Kidney (tissue), 13 donors: ENCODE measurements at regions not wholly inside any gene's neighbourhood (a gene's known extent, or its start where the extent isn't known, plus 50 kb on each side); places are given as distances from the start of the nearest gene placed in this dataset.

Source experiments
- DNase-seq, 5 donors: peaks; one replicate each; pipeline ENCODE4 v3.0.0-alpha.2; 2013 to 2020
- FAIRE-seq: peaks from 2 replicates; lab custom pipeline; 2012; peaks lifted over from hg19 to GRCh38; lab: Jason Lieb, UNC
- H3K27ac ChIP-seq, 2 donors: one replicate each; pipeline ENCODE4 v1.7.0; 2013; ENCODE audit warnings: low read depth in 2 of 2, low read length in 2 of 2, inconsistent platforms in 1 of 2
- H3K27me3 ChIP-seq: one replicate; pipeline ENCODE4 v1.7.1; 2013; ENCODE audit warnings: low read length, inconsistent platforms; ENCODE audit not compliant: control insufficient read depth, insufficient read depth
- H3K36me3 ChIP-seq, 3 donors: one replicate each; pipeline versions ENCODE4 v1.7.0 to v1.7.1; 2013; ENCODE audit warnings: low read length in 3 of 3, control low read depth in 1 of 3, inconsistent platforms in 1 of 3; ENCODE audit not compliant: insufficient read depth in 3 of 3, control insufficient read depth in 2 of 3
- H3K4me1 ChIP-seq, 3 donors: one replicate each; pipeline versions ENCODE4 v1.7.0 to v1.7.1; 2013; ENCODE audit warnings: low read length in 3 of 3, inconsistent platforms in 1 of 3, low read depth in 1 of 3; ENCODE audit not compliant: control insufficient read depth in 2 of 3, insufficient read depth in 2 of 3
- H3K4me3 ChIP-seq, 3 donors: one replicate each; pipeline versions ENCODE4 v1.7.0 to v1.8.1; 2013; ENCODE audit warnings: low read length in 3 of 3, control low read depth in 1 of 3, inconsistent platforms in 1 of 3
- H3K9ac ChIP-seq, 3 donors: one replicate each; pipeline versions ENCODE4 v1.7.0 to v1.7.1; 2013; ENCODE audit warnings: low read length in 3 of 3, control low read depth in 1 of 3, inconsistent platforms in 1 of 3
- H3K9me3 ChIP-seq, 3 donors: one replicate each; pipeline versions ENCODE4 v1.7.0 to v1.7.1; 2013; ENCODE audit warnings: low read length in 3 of 3, control low read depth in 1 of 3, inconsistent platforms in 1 of 3; ENCODE audit not compliant: control insufficient read depth in 2 of 3, insufficient read depth in 1 of 3
- intact Hi-C: fragments of 100-400 bp; cut with DNase I; formaldehyde crosslinking; loops from one replicate; pipeline ENCODE4 v1.11.1; 2022
- TF ChIP-seq, protein P1 (sequence below): IDR thresholded peaks from 3 replicates; pipeline ENCODE4 v1.5.1; 2012; ENCODE audit warnings: mild to moderate bottlenecking, moderate library complexity, borderline replicate concordance; ENCODE audit not compliant: insufficient read depth; ENCODE audit errors: extremely low read depth
- donor health status: control.
- donor health status: control.
- donor health status: control.
- donor health status: control.
- donor health status: control.
- donor health status: DM: yes; HTN: yes; CAD: no.
- donor health status: Normal renal cell carcinoma (clear cell type).

GRCh38 chr5:98455665-98456064 lies 317.8 kb upstream of the RGMB start:
- Histone ChIP-seq H3K27ac (no peak overlapping the region), H3K9me3 (no peaks in the 10 kb centered on the region), H3K9ac (no peak overlapping the region), H3K27me3 (no peaks in the 10 kb centered on the region), H3K36me3 (no peaks in the 10 kb centered on the region), H3K4me3 (no peak overlapping the region), H3K4me1 (no peaks in the 10 kb centered on the region)
- no peak for FAIRE-seq
- TF ChIP-seq, protein P1, sequence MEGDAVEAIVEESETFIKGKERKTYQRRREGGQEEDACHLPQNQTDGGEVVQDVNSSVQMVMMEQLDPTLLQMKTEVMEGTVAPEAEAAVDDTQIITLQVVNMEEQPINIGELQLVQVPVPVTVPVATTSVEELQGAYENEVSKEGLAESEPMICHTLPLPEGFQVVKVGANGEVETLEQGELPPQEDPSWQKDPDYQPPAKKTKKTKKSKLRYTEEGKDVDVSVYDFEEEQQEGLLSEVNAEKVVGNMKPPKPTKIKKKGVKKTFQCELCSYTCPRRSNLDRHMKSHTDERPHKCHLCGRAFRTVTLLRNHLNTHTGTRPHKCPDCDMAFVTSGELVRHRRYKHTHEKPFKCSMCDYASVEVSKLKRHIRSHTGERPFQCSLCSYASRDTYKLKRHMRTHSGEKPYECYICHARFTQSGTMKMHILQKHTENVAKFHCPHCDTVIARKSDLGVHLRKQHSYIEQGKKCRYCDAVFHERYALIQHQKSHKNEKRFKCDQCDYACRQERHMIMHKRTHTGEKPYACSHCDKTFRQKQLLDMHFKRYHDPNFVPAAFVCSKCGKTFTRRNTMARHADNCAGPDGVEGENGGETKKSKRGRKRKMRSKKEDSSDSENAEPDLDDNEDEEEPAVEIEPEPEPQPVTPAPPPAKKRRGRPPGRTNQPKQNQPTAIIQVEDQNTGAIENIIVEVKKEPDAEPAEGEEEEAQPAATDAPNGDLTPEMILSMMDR: no peak
- DNase-seq: no peak
- intact Hi-C loops: no loop called here

- TF ChIP-seq, protein P1: no peak
- DNase-seq: no peak
- no peak overlapping the region for H3K27ac ChIP-seq
- H3K9ac ChIP-seq: no peak overlapping the region
- FAIRE-seq: no peak
- H3K4me1 ChIP-seq: no peaks in the 10 kb centered on the region
- H3K4me3 ChIP-seq: no peak overlapping the region
- H3K9me3 ChIP-seq: no peaks in the 10 kb centered on the region
- intact Hi-C loops: no loop called here
- H3K27me3 ChIP-seq: no peaks in the 10 kb centered on the region
- no peaks in the 10 kb centered on the region for H3K36me3 ChIP-seq
Measured at GRCh38 chr5:98458004-98458403, 315.5 kb upstream of the RGMB start.

GRCh38 chr5:98458726-98459125 lies 314.7 kb upstream of the RGMB start:
- H3K27ac ChIP-seq: no peak overlapping the region
- no peak overlapping the region for H3K9ac ChIP-seq
- H3K4me1 ChIP-seq: no peaks in the 10 kb centered on the region
- intact Hi-C loops: no loop called here
- no peaks in the 10 kb centered on the region for H3K9me3 ChIP-seq
- H3K36me3 ChIP-seq: no peaks in the 10 kb centered on the region
- DNase-seq: no peak
- TF ChIP-seq, protein P1: no peak
- no peak for FAIRE-seq
- H3K4me3 ChIP-seq: no peak overlapping the region
- no peaks in the 10 kb centered on the region for H3K27me3 ChIP-seq

GRCh38 chr5:98460536-98460935 lies 312.9 kb upstream of the RGMB start:
- H3K4me1 ChIP-seq: no peaks in the 10 kb centered on the region
- H3K4me3 ChIP-seq: no peak overlapping the region
- TF ChIP-seq, protein P1: no peak
- H3K9ac ChIP-seq: no peak overlapping the region
- no peak overlapping the region for H3K27ac ChIP-seq
- DNase-seq (no peak), FAIRE-seq (no peak)
- H3K27me3 ChIP-seq: no peaks in the 10 kb centered on the region
- intact Hi-C loops: no loop called here
- H3K9me3 ChIP-seq: no peaks in the 10 kb centered on the region
- H3K36me3 ChIP-seq: no peaks in the 10 kb centered on the region
